ENCODE measurements at regions not wholly inside any gene's neighbourhood (a gene's known extent, or its start where the extent isn't known, plus 50 kb on each side); places are given as distances from the start of the nearest gene placed in this dataset.

DNA sequence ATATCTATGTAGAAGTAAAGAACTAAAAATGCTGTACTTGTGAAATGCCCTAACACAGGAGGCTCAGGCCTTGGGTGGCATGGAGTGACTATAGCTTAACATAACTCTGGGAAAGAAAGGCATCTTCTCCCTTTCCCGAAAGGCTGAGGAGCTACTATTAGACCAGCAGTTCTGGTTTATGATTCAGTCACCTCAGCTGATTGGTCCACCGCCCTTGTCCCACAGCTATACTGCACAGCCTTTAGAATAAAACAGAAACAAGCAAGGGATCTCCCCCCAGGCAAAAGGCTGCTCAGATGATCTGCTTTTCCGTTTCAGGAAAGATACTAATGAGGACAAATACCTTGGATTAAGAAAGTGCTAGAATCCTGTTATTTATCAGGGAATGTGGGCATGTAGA, 171.3 kb downstream of the SNCA start:
- DNase-seq = no peak

DNA sequence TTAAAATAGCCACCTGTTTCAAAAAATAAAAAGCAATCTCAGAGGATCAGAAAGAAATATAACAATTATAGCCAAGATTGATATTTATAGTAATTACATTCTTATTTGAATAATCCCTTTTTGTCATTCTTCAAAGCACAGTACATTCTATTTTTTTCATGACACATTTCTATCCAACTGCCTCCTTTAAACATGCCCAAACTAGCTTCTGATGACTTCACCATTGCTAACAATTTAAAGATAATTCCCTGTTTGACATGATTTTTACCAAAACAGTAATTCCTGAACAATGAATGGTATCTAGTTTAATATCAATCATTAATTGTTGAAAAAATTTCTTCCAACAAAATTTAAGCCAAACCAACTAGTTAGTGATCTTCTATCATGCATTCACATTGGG, 172.4 kb downstream of the SNCA start:
- no peak for DNase-seq

DNA sequence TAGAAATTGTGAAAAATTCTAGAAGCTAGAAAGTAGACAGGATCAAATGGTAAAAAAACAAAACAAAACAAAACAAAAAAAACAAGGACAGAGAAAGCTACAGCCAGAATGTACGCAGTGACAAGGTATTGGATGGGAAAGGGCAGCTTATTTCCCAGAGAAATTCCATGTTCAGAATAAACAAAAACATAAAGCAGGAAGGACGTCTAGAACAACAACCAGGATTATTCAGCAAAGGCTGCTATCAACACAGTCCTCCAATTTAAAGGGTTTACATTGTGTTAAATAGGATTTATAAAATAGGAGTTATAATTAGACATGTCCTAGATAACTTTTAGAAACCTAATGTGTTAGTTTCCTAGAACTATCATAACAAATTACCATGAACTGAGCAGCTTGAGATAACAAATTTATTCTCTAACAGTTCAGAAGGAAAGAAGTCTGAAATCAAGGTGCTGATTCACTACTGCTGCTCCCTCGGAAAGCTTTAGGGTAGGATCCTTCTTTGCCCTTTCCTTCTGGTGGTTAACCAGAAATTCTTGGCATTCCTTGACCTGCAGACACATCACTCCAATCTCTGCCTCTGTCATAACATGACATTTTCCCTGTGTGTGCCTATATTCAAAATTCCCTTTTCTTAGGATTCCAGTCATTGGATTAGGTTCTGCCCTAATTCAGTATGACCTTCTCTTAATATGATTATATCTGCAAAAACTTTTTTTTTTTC, 175.6 kb downstream of the SNCA start:
- DNase-seq = no peak

DNA sequence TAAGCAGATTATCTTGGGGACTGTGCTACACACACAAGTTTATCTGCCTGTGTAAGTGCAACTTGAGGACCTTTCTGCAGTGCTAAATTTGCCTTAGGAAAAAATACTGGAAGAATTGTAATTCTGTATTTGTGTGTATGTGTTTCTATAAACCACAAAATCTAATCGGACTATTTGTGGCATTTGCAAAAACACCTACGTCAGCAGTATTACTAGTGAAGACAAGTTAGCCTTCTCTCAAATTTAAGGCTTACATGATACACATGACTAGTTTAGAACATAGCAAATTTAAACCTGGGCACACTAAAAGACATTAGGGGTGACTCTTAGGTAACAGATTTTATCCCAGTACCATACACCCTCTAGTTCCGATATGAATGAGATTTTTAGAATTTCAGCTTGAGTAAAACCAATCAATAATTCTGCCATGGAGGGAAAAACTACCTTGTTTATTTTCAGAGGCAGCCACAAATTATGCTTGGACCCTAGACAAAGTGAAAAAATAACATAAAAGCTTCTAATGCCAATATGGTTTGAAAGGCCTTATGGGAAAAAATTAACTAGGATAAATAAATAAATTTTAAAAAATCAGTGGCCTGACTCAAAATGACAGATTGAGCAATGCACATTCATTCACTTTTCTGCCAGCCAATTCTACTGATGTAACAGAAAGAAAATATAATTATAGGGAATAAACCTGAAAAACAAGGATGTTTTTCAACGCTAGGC, 176.4 kb downstream of the SNCA start:
- DNase-seq = no peak

DNA sequence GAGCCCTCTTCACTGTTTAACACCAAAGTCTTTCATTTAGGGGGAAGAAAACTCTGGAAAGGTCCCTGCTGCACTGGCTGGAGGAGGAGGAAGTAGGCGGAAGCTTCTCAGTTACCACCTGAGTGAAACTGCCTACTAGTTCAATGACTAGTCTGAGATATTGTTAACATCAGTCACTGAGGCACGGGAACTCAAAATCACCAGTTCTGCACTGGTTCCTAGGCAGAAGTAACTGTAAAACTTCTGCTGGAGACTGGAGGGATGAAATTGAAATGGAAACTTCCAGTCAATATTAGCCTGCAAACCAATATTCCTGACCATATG, 178.3 kb downstream of the SNCA start:
- no peak for DNase-seq

DNA sequence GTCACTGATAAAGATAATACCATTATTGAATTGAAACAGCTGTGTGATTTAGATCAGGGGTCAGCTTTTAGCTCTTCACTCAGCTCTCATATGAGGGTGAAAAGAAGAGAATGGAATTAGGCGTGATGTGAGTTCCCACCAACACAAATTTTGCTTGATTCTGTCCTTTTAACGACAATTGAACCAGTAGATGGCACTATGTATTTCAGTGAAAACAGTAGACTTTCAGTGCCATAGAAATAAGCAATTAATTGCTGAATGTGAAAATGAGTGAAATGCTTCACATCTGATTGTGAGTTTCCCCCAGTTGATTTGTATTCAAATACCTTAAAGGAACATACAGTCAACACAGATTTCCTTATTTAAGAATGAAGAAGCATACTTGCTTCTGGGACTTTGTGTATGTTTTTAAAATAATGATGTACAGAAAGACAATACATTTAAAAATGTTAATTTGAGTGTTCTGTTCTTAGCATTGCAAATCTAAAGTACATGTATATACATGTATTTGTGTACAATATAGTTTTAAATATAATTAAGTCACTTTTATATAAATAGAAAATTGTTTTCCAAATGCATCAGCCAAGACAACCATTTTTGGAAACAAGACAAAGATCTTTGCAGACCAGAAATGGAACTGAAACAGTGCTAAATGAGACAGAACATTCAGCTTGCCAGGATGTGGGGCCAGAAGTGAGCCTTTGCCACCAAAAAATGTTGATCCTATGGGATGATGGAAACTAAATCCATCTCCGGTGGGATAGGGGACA, 178.8 kb downstream of the SNCA start:
- no peak for DNase-seq

DNA sequence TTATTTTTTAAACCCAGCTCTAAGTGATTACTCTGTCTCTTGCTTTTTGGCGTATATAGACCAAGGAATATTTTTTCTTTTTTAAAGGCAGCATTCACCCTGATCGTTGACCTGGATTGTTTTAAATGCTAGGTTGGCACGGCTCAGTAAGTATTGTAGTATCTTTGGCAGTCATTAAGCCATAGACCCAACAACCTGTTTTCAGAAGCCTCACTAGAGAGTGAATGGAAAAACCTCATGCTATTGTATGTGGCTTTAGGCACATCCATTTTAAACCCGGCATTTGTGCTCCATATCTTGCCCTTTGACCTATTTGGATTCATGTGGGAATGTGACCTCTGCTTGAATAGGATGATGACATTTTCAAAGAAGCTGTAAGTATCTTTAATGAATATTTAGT, 183.9 kb downstream of the SNCA start:
- no peak for DNase-seq

DNA sequence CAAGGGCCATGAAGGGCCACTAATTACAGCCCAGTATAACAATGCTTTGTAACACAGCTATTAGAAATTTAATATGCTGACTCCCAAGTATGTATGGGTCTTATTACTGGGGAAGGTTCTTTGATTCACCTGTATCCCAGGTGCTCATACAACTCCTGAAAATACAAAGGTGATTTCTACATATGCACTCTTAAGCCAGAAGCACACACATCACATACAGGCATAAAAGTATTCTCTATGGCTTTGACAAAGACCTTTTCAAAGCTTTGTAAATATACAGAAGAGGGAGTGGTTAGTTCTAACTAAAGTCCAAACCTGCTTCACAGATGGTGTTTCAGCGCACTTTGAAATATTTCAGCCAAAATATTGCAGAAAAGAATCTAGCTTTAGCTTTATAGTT, 191.5 kb downstream of the SNCA start:
- no peak for DNase-seq

DNA sequence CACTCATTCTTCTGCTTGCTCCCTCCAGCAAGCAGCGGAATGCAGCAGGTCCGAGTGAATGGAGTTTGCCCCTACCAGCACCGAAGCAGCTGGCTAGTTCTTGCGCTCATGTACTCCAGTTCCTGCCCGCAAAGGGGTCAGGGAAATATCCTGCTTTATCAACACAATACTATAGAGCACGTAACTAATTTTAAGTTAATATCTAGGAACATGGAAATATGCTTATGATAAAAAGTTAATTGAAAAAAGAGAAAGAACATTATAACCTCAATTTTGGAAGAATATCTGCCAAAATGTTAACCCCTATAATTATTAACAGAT, 195.6 kb downstream of the SNCA start:
- no peak for DNase-seq

DNA sequence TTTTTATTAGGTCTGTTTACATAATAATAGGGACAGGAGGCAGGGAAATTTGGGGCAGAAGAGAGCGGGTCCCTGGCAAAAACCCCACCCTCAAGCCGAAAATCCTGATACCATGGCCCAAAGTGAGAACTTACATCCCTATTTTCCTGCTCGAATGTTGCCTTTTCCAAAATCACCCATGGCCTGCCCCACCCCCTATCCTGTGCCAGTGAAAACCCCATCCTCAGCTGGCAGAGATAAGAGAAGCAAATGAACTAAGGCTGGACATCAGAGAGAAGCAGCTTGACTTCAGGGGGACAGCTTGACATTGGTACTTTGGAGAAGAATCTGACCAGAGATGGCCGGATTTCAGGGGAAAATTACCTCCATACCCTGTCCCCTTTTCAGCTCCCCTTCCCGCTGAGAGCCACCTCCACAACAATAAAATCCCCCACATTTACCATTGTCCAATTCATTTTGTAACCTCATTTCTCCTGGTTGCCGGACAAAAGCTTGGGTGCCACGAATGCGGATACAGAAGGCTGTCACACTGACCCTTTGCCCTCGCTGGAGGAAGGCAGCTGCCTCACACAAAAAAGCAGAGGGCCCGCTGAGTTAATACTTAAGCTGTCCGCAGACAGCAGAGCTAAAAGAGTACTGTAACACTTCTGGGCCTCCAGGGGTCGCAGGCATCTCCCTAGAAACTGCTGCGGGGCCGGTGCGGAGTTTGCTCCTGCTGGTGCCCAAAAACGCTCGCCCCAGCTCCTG, 196.2 kb downstream of the SNCA start:
- DNase-seq = no peak

DNA sequence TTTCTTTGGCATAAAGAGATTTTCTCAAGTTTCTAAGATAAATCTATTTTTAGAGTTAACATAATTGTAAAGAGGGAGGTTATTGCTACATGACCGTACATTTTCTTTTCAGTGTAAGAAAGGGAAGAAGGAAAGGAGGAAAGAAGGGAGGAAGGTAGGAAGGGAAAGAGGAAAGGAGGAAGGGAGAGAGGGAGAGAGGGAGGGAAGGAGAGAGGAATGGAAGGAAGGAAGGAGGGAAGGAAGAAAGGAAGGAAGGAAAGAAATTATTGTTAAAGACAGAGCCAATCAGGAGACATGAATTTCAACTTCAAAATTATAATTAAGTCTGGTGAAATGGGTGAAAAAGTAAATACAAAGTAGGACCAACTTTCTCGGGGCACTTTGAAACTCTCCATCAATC, 197.6 kb downstream of the SNCA start:
- no peak for DNase-seq

DNA sequence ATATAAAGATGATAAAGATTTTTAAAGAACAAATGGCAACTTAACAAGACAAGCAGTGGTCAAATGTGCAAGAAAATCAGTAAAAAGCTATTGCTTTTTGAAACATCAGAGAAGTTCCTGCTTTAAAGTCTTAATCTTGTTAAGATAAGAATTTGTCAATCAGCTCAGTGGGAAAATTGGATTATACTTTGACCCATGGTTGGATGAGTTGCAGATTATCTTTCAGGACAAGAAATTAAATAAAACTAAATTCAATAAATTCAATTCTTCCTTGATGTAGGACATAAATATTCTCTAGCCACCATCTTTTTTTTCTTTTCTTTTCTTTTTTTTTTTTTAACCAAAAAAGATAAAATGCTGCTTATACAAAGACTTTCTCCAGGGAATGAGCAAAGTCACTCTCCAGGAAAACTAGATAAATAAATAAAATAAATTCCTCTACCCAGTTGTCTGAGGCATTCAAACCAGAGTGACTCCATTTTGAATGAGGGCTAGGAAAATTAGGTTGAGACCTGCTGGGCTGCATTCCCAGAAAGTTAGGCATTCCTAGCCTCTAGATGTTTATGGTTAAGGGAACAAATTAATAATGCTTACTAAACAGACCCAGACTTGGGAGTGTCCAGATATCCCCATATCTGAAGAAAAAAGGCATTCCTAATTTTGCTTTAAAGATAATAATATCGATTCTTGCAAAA, 211.2 kb downstream of the SNCA start:
- no peak for DNase-seq

DNA sequence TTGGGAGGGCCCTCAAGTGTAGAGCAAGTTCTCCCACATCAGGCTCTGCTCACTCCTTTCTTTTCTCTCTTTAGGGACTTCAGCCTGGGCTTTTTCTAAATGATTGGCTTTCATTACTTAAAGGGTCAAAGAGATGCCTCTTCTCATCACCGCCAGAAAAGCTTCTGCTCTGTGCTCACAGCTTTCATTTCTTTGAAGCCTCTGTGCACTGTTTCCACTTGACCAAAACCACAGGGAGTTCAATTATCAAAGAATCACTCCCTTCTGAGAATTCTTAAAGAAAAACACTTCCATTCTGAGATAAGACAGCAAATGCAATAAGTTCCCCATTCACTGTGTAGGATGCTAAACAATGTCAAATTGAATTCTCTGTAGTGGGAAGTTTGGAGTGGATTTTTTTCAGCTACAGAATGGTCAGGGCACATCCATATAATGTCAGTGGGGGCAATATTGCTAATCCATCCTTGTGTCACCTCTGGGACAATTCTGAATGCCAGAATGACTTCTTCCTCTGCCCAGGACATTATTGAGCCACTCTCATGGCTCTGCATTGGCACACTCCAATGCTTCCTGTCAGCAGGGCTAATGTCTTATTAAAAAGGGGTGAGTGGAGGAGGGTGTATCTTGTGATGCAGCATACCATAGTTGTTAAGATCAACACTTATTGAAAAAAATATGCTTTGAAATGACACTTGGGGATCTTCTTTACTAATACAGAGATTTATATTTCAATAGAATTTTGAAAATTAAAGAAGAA, 217.6 kb downstream of the SNCA start:
- DNase-seq = no peak

DNA sequence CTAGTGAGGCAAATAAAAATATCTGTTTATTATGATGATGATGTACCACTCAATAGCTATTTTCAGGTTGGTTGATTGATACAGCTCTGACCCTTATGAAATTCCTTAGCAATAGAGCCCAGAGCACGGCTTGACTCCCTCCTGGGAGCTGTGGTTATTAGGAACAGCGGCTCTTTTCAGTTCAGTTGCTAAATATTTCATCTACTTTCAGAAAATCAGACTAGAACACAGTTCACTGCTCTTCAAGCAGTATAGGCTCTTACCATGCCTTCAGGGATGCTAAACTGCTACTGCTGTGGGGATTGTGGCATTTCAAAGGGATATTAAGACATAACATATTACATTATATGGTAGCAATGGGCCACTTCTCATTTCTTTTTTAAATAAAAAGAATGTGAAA, 218.8 kb downstream of the SNCA start:
- DNase-seq = no peak

DNA sequence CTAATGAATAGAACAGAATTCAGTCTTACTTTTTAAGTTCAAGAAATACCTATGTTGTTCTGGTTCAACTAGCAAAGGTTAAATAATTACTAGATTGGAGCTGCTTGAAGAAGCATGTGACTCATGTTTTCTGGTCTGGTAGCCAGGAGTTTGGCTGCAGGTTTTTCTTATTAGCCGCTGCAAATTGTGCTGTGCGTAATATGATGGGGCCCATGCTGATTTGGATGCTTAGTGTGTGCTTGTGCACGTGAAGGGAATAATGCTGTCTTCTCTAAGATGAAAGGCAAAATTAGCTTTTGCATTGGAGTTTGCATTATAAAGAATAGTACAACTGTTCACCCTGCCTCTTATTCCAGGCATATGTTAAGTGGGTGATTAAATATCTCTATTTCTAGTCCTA, 219.6 kb downstream of the SNCA start:
- DNase-seq = no peak

DNA sequence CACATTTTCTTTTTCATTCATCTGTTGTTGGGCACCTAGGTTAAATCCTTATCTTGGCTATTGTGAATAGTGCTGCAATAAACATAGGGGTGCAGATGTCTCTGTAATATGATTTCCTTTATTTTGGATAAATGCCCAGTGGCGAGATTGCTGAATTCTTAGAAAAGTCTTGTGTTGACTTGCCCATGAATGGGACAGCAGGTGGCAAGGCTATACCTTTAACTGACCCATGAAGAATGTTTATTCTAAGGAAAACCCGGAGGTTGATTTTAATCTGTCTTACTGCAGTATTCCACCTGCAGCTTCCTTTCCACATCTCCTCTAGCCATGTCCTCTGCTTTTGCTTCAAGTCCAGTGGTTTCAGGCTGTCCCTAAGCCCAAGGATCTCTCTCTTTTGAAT, 220.6 kb downstream of the SNCA start:
- DNase-seq = no peak

DNA sequence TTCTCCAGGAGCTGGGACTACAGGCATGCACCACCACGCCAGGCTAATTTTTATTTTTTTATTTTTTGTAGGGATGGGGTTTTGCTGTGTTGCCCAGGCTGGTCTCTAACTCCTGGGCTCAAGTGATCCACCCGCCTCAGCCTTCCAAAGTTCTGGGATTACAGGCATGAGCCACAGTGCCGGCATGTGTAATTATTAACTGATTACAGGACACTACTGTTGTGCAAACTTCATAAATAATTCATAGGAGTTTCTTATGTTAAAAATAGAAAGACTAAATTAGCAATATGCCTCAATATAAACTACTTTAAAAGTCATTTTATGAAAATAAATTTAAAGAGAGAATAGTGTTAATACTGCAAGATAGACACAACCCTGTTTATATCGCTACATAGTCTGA, 221.9 kb downstream of the SNCA start:
- DNase-seq = no peak

DNA sequence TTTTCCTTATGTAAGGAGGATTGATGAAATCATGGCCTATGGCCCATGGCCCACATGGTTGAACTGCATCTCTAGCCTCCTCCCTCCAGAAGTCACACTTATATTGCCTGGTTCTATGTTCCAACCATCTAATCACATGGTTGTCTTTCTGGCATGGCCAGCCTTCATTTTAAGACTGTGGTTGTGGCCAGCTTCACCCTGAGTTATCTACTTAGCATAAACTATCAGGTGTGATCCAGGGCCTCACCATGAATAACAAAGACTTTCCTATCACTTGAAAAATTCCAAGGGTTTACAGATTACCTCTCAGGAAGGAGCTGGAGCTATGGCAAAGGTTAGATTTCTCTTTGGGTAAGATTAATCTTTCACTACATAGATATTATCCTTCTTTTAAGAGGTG, 222.8 kb downstream of the SNCA start:
- DNase-seq = no peak

DNA sequence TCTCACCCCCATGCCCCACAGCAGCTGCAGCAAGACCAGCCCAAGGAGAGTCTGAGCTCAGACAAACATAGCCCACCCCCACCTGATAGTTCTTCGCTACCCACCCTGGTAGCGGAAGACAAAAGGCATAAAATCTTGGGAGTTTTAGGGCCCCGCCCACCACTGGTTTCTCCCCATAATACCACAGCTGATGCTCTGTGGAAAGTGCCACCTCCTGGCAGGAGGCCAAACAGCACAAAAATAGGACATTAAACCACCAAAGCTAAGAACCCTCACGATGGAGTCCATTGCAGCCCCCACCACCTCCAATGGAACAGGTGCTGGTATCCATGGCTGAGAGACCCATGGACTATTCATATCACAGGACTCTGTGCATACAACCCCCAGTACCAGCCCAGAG, 226.7 kb downstream of the SNCA start:
- DNase-seq = no peak

DNA sequence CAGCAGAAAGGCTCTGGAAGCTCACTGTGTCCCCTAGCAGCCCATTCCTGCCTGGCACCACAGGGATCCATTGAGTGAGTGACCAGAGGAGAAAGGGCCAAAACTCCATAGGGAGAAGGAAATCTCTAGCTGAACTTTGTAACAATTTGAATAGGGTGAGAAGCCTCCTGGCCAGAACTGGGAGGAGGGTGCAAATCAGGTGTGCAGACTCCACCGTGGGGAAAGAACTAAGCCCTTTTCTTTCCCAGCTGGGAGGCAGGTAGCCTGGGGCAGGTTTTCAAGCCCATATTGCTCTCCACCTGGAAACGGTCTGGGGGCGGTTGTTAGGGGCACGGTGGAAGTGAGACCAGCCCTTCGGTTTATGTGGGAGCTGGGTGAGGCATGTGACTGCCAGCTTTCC, 227.2 kb downstream of the SNCA start:
- no peak for DNase-seq

DNA sequence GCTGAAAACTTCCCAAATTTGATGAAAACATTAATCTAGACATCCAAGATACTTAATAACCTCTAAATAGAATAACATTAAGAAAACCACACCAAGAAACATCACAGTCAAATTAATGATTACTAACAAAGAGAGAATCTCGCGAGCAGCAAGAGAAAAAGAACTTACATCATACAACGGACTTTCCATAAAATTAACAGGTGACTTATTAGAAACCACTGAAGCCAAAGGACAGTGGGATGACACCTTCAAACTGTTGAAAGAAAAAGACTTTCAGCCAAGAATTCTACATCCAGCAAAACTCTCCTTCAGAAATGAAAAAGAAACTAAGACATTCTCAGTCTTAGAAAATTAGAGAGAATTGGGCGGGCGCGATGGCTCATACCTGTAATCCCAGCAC, 232.0 kb downstream of the SNCA start:
- no peak for DNase-seq

DNA sequence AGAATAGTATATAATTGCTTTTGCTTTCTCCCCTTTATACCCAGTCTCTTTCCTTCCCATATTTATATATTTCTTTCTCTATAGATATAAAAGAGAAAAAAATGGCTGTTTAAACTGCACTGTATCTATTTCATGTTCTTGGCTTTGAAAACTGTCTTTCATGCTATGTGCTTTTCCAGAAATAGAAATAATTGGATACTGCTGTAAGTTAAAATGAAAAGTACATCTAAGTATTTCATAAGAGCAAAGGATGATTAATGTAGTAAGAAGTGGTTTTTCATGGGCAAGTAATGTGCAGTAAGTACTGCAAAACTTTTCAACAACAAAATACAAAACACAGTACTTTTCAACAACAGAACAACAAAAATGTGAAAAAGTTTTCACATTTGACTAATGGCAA, 237.9 kb downstream of the SNCA start:
- DNase-seq = no peak

All from CD4-positive, alpha-beta T cell treated with Interleukin-4 for 4 hours (primary cell).